ENCODE measurements at regions not wholly inside any gene's neighbourhood (a gene's known extent, or its start where the extent isn't known, plus 50 kb on each side); places are given as distances from the start of the nearest gene placed in this dataset.

- TF ChIP-seq POLR2A (IDR thresholded peaks at IDR 0.05; ENCODE audit: low read depth) (no peak), CTCF (IDR thresholded peaks at IDR 0.05) (no peak)
Measured at GRCh38 chr18:22674272-22674671, 256.6 kb upstream of the CTAGE1 start.
